ENCODE measurements at regions not wholly inside any gene's neighbourhood (a gene's known extent, or its start where the extent isn't known, plus 50 kb on each side); places are given as distances from the start of the nearest gene placed in this dataset.

DNA sequence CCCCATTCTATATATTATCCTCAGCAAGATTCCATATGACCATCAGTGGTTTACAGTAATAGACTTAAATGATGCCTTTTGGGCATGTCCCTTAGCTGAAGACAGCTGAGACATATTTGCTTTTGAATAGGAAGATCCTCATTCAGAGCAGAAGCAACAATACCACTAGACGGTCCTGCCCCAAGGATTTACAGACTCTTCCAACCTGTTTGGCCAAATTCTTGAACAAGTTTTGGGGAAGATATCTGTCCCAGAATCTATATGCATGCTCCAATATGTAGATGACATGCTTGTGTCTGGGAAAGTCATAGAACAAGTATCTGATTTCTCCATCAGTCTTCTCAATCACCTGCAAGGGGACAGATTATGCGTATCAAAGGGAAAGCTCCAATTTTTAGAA is 137.1 kb upstream of the RMP24 start:
- H3K4me3 Mint-ChIP-seq (ENCODE audit: unreplicated experiment) = no peak overlapping the region
- H3K9me3 Mint-ChIP-seq (ENCODE audit: low read depth) = peaks cover 12% of the 10 kb centered on the region
- TF ChIP-seq, protein P1, sequence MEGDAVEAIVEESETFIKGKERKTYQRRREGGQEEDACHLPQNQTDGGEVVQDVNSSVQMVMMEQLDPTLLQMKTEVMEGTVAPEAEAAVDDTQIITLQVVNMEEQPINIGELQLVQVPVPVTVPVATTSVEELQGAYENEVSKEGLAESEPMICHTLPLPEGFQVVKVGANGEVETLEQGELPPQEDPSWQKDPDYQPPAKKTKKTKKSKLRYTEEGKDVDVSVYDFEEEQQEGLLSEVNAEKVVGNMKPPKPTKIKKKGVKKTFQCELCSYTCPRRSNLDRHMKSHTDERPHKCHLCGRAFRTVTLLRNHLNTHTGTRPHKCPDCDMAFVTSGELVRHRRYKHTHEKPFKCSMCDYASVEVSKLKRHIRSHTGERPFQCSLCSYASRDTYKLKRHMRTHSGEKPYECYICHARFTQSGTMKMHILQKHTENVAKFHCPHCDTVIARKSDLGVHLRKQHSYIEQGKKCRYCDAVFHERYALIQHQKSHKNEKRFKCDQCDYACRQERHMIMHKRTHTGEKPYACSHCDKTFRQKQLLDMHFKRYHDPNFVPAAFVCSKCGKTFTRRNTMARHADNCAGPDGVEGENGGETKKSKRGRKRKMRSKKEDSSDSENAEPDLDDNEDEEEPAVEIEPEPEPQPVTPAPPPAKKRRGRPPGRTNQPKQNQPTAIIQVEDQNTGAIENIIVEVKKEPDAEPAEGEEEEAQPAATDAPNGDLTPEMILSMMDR (IDR thresholded peaks at IDR 0.05) = no peak
- peaks cover 28% of the 10 kb centered on the region for H3K27me3 Mint-ChIP-seq (ENCODE audit: low read depth)
- no peak for DNase-seq (ENCODE audit: low spot score)
- H3K27ac Mint-ChIP-seq (ENCODE audit: unreplicated experiment) = no peak overlapping the region
- H3K36me3 Mint-ChIP-seq (ENCODE audit: low read depth) = no peaks in the 10 kb centered on the region
- H3K4me1 Mint-ChIP-seq (ENCODE audit: low read depth) = no peaks in the 10 kb centered on the region

DNA sequence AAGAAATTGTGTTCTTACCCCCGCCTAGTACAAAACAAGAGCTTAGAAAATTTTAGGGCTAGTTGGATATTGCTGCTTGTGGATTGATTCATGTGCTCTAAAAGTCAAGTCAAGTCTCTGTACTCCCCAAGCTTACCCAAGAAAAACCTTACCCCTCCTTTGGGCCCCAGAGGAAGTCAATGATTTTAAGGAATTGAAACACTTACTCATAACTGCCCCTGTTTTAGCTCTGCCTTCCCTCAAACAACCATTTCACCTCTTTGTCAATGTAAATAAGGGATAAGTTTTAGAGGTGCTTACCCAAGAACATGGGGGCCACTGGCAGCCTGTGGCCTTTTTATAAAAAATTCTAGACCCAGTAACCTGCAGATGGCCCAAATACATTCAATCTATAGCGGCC is 136.6 kb upstream of the RMP24 start:
- no peak for DNase-seq (ENCODE audit: low spot score)
- Mint-ChIP-seq H3K27me3 (ENCODE audit: low read depth) (peaks cover 28% of the 10 kb centered on the region), H3K27ac (ENCODE audit: unreplicated experiment) (no peak overlapping the region), H3K9me3 (ENCODE audit: low read depth) (peaks cover 15% of the 10 kb centered on the region), H3K4me1 (ENCODE audit: low read depth) (no peaks in the 10 kb centered on the region), H3K4me3 (ENCODE audit: unreplicated experiment) (no peak overlapping the region), H3K36me3 (ENCODE audit: low read depth) (no peaks in the 10 kb centered on the region)
- TF ChIP-seq, protein P1 (IDR thresholded peaks at IDR 0.05) = no peak

DNA sequence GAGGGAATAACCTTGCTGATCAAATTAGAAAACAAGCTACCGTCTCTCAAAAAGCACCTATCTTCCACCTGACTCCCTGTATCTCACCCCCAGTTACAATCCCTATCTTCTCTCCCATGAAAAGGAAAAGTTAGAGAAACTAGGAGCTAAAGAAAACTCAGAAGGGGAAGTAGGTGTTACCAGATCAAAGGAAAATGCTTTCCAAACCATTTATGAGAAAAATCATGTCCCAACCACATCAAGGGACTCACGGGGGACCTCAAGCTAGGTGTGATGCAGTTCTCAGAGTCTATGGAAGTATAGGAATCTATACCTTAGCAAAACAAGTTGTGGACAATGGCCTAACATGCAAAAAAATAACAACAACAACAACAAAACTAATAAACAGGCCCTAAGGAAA is 135.5 kb upstream of the RMP24 start:
- Mint-ChIP-seq H3K9me3 (ENCODE audit: low read depth) (peaks cover 12% of the 10 kb centered on the region), H3K27me3 (ENCODE audit: low read depth) (peaks cover 32% of the 10 kb centered on the region), H3K27ac (ENCODE audit: unreplicated experiment) (no peak overlapping the region), H3K4me1 (ENCODE audit: low read depth) (no peaks in the 10 kb centered on the region), H3K36me3 (ENCODE audit: low read depth) (peaks cover 2% of the 10 kb centered on the region), H3K4me3 (ENCODE audit: unreplicated experiment) (no peak overlapping the region)
- TF ChIP-seq, protein P1 (IDR thresholded peaks at IDR 0.05) = no peak
- DNase-seq (ENCODE audit: low spot score) = no peak

DNA sequence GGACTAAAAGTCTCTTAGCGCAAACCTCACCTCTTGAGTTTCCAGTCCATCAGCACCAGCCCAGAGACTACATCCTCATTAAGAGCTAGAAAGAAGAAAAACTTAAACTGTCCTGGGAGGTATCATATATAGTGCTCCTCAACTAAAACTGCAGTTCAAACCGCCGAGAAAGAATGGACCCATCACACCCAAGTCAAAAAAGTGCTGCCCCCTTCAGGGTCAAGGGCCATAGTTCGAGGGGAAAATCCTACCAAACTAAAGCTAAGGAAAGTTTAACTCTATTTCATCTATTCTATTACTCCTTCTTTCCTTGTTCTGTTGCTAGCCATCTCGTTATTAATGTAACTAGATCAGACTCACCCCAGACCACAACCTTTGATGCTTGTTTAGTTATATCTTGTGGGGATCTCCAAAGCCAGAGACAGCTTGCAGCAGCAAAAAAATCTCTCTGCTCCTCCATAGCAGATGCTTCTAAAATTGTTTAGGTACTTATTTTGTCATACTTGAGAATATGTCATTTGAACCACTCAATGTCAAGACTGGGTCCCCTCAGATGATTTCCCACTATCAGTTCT is 134.5 kb upstream of the RMP24 start:
- TF ChIP-seq, protein P1 (IDR thresholded peaks at IDR 0.05) = no peak

DNA sequence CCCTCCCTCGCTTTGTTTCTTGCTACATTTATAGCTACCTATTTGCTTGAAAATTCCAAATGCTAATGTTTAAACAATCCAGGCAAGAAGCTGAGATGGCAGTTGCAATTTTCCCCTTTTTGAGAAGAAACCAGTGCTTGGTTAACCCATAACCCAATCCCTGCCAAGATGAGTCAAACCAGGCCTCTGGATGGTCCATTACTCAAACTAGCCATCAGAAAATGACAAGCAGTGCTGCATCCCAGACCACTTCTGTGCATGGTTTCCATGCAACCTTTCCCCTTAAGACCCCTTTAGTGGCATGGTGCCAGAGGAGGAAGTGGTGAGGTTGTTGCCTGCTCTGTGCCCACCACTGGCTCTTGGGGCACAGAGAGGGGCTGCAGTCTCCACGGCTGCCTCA is 131.2 kb upstream of the RMP24 start:
- TF ChIP-seq, protein P1 (IDR thresholded peaks at IDR 0.05) = no peak
- Mint-ChIP-seq H3K27ac (ENCODE audit: unreplicated experiment) (no peak overlapping the region), H3K4me3 (ENCODE audit: unreplicated experiment) (no peak overlapping the region), H3K27me3 (ENCODE audit: low read depth) (peaks cover 28% of the 10 kb centered on the region), H3K9me3 (ENCODE audit: low read depth) (peaks cover 5% of the 10 kb centered on the region), H3K4me1 (ENCODE audit: low read depth) (no peaks in the 10 kb centered on the region), H3K36me3 (ENCODE audit: low read depth) (peaks cover 2% of the 10 kb centered on the region)
- no peak for DNase-seq (ENCODE audit: low spot score)

More for the DNA sequence above, 134.5 kb upstream of the RMP24 start:
- peaks cover 5% of the 10 kb centered on the region for H3K9me3 Mint-ChIP-seq (ENCODE audit: low read depth)
- H3K36me3 Mint-ChIP-seq (ENCODE audit: low read depth) = peaks cover 2% of the 10 kb centered on the region
- H3K4me3 Mint-ChIP-seq (ENCODE audit: unreplicated experiment) = no peak overlapping the region
- H3K27ac Mint-ChIP-seq (ENCODE audit: unreplicated experiment) = no peak overlapping the region
- H3K27me3 Mint-ChIP-seq (ENCODE audit: low read depth) = peaks cover 31% of the 10 kb centered on the region
- no peak for DNase-seq (ENCODE audit: low spot score)
- no peaks in the 10 kb centered on the region for H3K4me1 Mint-ChIP-seq (ENCODE audit: low read depth)
